Osteoblast (primary cell): ENCODE measurements at regions not wholly inside any gene's neighbourhood (a gene's known extent, or its start where the extent isn't known, plus 50 kb on each side); places are given as distances from the start of the nearest gene placed in this dataset.

ENCODE experiments used
- DNase-seq: peaks from one replicate; pipeline ENCODE4 v3.0.0; 2011; ENCODE audit warnings: low spot score, mixed read lengths; ENCODE audit not compliant: insufficient read length; ENCODE audit errors: missing footprints
- H2AFZ ChIP-seq: 2 replicates; pipeline ENCODE4 v1.6.0; 2011; ENCODE audit warnings: mild to moderate bottlenecking, low read length
- H3K27ac ChIP-seq: 2 replicates; pipeline ENCODE4 v1.5.1; 2011; ENCODE audit warnings: mild to moderate bottlenecking, low read depth, low read length, moderate library complexity
- H3K27me3 ChIP-seq: 2 replicates; pipeline ENCODE4 v1.6.0; 2012; ENCODE audit warnings: mild to moderate bottlenecking, control low read depth, inconsistent platforms, low read length, moderate library complexity; ENCODE audit not compliant: insufficient read depth
- H3K36me3 ChIP-seq: 2 replicates; pipeline ENCODE4 v1.5.1; 2011; ENCODE audit warnings: mild to moderate bottlenecking, low read length, control low read depth, moderate library complexity; ENCODE audit not compliant: insufficient read depth
- H3K4me1 ChIP-seq: 2 replicates; pipeline ENCODE4 v1.5.1; 2011; ENCODE audit warnings: mild to moderate bottlenecking, low read length, control low read depth, moderate library complexity; ENCODE audit not compliant: insufficient read depth
- H3K4me2 ChIP-seq: 2 replicates; pipeline ENCODE4 v1.6.0; 2011; ENCODE audit warnings: mild to moderate bottlenecking, low read length; ENCODE audit not compliant: insufficient read depth
- H3K4me3 ChIP-seq: fragments of 200-600 bp; sonication (generic); 3 replicates; pipeline ENCODE4 v1.5.1; 2012; ENCODE audit warnings: mild to moderate bottlenecking, low read length, inconsistent platforms; ENCODE audit not compliant: insufficient read depth
- H3K79me2 ChIP-seq: 2 replicates; pipeline ENCODE4 v1.6.0; 2012; ENCODE audit warnings: mild to moderate bottlenecking, low read length, control low read depth, inconsistent platforms; ENCODE audit not compliant: insufficient read depth
- H3K9me3 ChIP-seq: 2 replicates; pipeline ENCODE4 v1.5.1; 2011; ENCODE audit warnings: low read depth, low read length, control low read depth
- H4K20me1 ChIP-seq: 2 replicates; pipeline ENCODE4 v1.6.0; 2012; ENCODE audit warnings: mild to moderate bottlenecking, low read length, control low read depth; ENCODE audit not compliant: insufficient read depth
- TF ChIP-seq, protein P1 (sequence below): IDR thresholded peaks from 2 replicates; pipeline ENCODE4 v1.5.1; 2011; ENCODE audit warnings: mild to moderate bottlenecking, low read depth, low read length, moderate library complexity; ENCODE audit errors: extremely low read depth

- no peaks in the 10 kb centered on the region for H3K79me2 ChIP-seq
- H3K4me1 ChIP-seq, result no peaks in the 10 kb centered on the region
- no peaks in the 10 kb centered on the region for H3K9me3 ChIP-seq
- TF ChIP-seq, protein P1, sequence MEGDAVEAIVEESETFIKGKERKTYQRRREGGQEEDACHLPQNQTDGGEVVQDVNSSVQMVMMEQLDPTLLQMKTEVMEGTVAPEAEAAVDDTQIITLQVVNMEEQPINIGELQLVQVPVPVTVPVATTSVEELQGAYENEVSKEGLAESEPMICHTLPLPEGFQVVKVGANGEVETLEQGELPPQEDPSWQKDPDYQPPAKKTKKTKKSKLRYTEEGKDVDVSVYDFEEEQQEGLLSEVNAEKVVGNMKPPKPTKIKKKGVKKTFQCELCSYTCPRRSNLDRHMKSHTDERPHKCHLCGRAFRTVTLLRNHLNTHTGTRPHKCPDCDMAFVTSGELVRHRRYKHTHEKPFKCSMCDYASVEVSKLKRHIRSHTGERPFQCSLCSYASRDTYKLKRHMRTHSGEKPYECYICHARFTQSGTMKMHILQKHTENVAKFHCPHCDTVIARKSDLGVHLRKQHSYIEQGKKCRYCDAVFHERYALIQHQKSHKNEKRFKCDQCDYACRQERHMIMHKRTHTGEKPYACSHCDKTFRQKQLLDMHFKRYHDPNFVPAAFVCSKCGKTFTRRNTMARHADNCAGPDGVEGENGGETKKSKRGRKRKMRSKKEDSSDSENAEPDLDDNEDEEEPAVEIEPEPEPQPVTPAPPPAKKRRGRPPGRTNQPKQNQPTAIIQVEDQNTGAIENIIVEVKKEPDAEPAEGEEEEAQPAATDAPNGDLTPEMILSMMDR, result no peak
- H3K4me2 ChIP-seq, result no peak overlapping the region
- no peaks in the 10 kb centered on the region for H3K27me3 ChIP-seq
- no peak overlapping the region for H3K27ac ChIP-seq
- no peak overlapping the region for H3K4me3 ChIP-seq
- no peaks in the 10 kb centered on the region for H4K20me1 ChIP-seq
- H2AFZ ChIP-seq, result no peak overlapping the region
- no peaks in the 10 kb centered on the region for H3K36me3 ChIP-seq
- DNase-seq, result no peak
Observed at GRCh38 chr18:4547126-4547525, 92.0 kb upstream of the DLGAP1 start.

DNA sequence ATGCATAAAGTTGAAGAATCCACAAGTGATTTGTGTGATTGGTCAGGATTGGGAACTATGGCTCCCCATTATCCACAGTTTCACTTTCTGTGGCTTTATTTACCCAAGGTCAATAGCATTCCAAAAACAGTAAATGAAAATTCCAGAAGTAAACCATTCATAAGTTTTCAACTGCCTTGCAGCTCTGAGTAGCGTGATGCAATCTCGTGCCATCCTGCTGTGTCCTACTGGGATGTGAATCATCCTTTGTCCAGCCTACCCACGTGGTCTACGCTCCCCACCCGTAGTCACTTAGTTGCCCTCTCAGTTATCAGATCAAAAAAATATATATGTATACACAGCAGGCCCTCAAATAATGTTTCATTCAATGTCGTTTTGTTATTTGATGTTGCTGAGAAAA, 89.0 kb upstream of the DLGAP1 start:
- Histone ChIP-seq H3K4me3 (no peak overlapping the region), H3K27me3 (no peaks in the 10 kb centered on the region), H3K4me2 (no peak overlapping the region), H3K79me2 (no peaks in the 10 kb centered on the region), H3K27ac (no peak overlapping the region), H3K36me3 (no peaks in the 10 kb centered on the region), H3K4me1 (no peaks in the 10 kb centered on the region), H3K9me3 (no peaks in the 10 kb centered on the region), H4K20me1 (no peaks in the 10 kb centered on the region), H2AFZ (no peak overlapping the region)
- no peak for DNase-seq
- TF ChIP-seq, protein P1, result no peak

GRCh38 chr18:4543711-4544110, 88.6 kb upstream of the DLGAP1 start:
- H3K9me3 ChIP-seq, result no peaks in the 10 kb centered on the region
- H3K4me1 ChIP-seq, result no peaks in the 10 kb centered on the region
- no peak for DNase-seq
- TF ChIP-seq, protein P1, result no peak
- H3K79me2 ChIP-seq, result no peaks in the 10 kb centered on the region
- H3K27me3 ChIP-seq, result no peaks in the 10 kb centered on the region
- H3K27ac ChIP-seq, result no peak overlapping the region
- H3K36me3 ChIP-seq, result no peaks in the 10 kb centered on the region
- H3K4me2 ChIP-seq, result no peak overlapping the region
- no peak overlapping the region for H2AFZ ChIP-seq
- no peak overlapping the region for H3K4me3 ChIP-seq
- no peaks in the 10 kb centered on the region for H4K20me1 ChIP-seq

- Histone ChIP-seq H3K9me3 (no peaks in the 10 kb centered on the region), H2AFZ (no peak overlapping the region), H3K4me2 (no peak overlapping the region), H3K4me3 (no peak overlapping the region), H3K79me2 (no peaks in the 10 kb centered on the region), H3K27me3 (no peaks in the 10 kb centered on the region), H3K27ac (no peak overlapping the region), H4K20me1 (no peaks in the 10 kb centered on the region), H3K4me1 (no peaks in the 10 kb centered on the region), H3K36me3 (no peaks in the 10 kb centered on the region)
- no peak for DNase-seq
- TF ChIP-seq, protein P1, result no peak
Observed at GRCh38 chr18:4541588-4541987, 86.5 kb upstream of the DLGAP1 start.
